IMR-90 (cell line): ENCODE measurements at regions not wholly inside any gene's neighbourhood (a gene's known extent, or its start where the extent isn't known, plus 50 kb on each side); places are given as distances from the start of the nearest gene placed in this dataset.

Experiments used
- BHLHE40 ChIP-seq: fragments of 150-350 bp; IDR thresholded peaks from 2 replicates; pipeline ENCODE4 v1.6.1; 2016; ENCODE audit warnings: mild to moderate bottlenecking, low read depth, low read length
- CEBPB ChIP-seq: IDR thresholded peaks from 2 replicates; pipeline ENCODE4 v1.6.1; 2012; ENCODE audit warnings: low read depth, low read length, improper control_type of control experiment
- CHD1 ChIP-seq: IDR thresholded peaks from 2 replicates; pipeline ENCODE4 v1.6.1; 2012; ENCODE audit warnings: low read depth, low read length, improper control_type of control experiment
- CTCF ChIP-seq: conservative IDR thresholded peaks from 2 replicates; pipeline ENCODE4 v1.5.1; 2012; ENCODE audit warnings: mild to moderate bottlenecking, low read depth, low read length, improper control_type of control experiment
- ELK1 ChIP-seq: fragments of 150-350 bp; IDR thresholded peaks from 2 replicates; pipeline ENCODE4 v1.6.1; 2016; ENCODE audit warnings: low read depth, mild to moderate bottlenecking, low read length, moderate library complexity, borderline replicate concordance
- FOS ChIP-seq: fragments of 150-350 bp; IDR thresholded peaks from 2 replicates; pipeline ENCODE4 v1.6.1; 2016; ENCODE audit warnings: low read depth, low read length
- MXI1 ChIP-seq: IDR thresholded peaks from 2 replicates; pipeline ENCODE4 v1.6.1; 2012; ENCODE audit warnings: low read depth, mild to moderate bottlenecking, low read length, moderate library complexity, borderline replicate concordance
- NFE2L2 ChIP-seq: fragments of 150-350 bp; IDR thresholded peaks from 2 replicates; pipeline ENCODE4 v1.6.1; 2016; ENCODE audit warnings: low read depth, mild to moderate bottlenecking, low read length
- POLR2A ChIP-seq: IDR thresholded peaks from 2 replicates; pipeline ENCODE4 v1.6.1; 2012; ENCODE audit warnings: mild to moderate bottlenecking, low read depth, low read length
- RAD21 ChIP-seq: IDR thresholded peaks from 2 replicates; pipeline ENCODE4 v1.6.1; 2012; ENCODE audit warnings: low read length, improper control_type of control experiment
- RCOR1 ChIP-seq: IDR thresholded peaks from 2 replicates; pipeline ENCODE4 v1.6.1; 2012; ENCODE audit warnings: mild to moderate bottlenecking, low read length, improper control_type of control experiment; ENCODE audit not compliant: insufficient replicate concordance
- RFX5 ChIP-seq: IDR thresholded peaks from 2 replicates; pipeline ENCODE4 v1.8.0; 2012; ENCODE audit warnings: low read depth, mild to moderate bottlenecking, low read length, moderate library complexity
- SMC3 ChIP-seq: fragments of 150-350 bp; IDR thresholded peaks from 2 replicates; pipeline ENCODE4 v1.6.1; 2016; ENCODE audit warnings: low read depth, mild to moderate bottlenecking, antibody characterized with exemption, low read length, moderate library complexity
- USF2 ChIP-seq: fragments of 150-350 bp; IDR thresholded peaks from 2 replicates; pipeline ENCODE4 v1.6.1; 2017; ENCODE audit warnings: mild to moderate bottlenecking, antibody characterized with exemption, low read length, low read depth

- TF ChIP-seq POLR2A (no peak), SMC3 (no peak), CTCF (no peak), RFX5 (no peak), RCOR1 (no peak), CEBPB (no peak), CHD1 (no peak), RAD21 (no peak), USF2 (no peak), MXI1 (no peak), FOS (no peak), BHLHE40 (no peak), ELK1 (no peak), NFE2L2 (no peak)
These were observed 128.5 kb downstream of the ZNF281 start for GRCh38 chr1:200281201-200281835.
